OCI-M2 (cell line): ENCODE measurements at regions not wholly inside any gene's neighbourhood (a gene's known extent, or its start where the extent isn't known, plus 50 kb on each side); places are given as distances from the start of the nearest gene placed in this dataset.

Source experiments
- DNase-seq: peaks from one replicate; lab custom pipeline; 2025; ENCODE audit not compliant: unreplicated experiment; lab: John Stamatoyannopoulos, UW

- no peak for DNase-seq
Measured at GRCh38 chr2:16466133-16466820, 199.4 kb downstream of the CYRIA start.

GRCh38 chr2:16464641-16465040 is 201.0 kb downstream of the CYRIA start:
- no peak for DNase-seq

- DNase-seq: no peak
Measured at GRCh38 chr2:16462958-16463357, 202.7 kb downstream of the CYRIA start.

GRCh38 chr2:16461672-16462071 is 204.0 kb downstream of the CYRIA start:
- DNase-seq: no peak

GRCh38 chr2:16459606-16460005 is 206.0 kb downstream of the CYRIA start:
- no peak for DNase-seq

- no peak for DNase-seq
Measured at GRCh38 chr2:16454621-16455020, 211.0 kb downstream of the CYRIA start.

- no peak for DNase-seq
Measured at GRCh38 chr2:16452123-16452522, 213.5 kb downstream of the CYRIA start.

- no peak for DNase-seq
Measured at GRCh38 chr2:16446706-16447105, 218.9 kb downstream of the CYRIA start.

GRCh38 chr2:16442971-16443370 is 222.7 kb downstream of the CYRIA start:
- no peak for DNase-seq

- no peak for DNase-seq
Measured at GRCh38 chr2:16441431-16441830, 224.2 kb downstream of the CYRIA start.

GRCh38 chr2:16440898-16441297 is 224.7 kb downstream of the CYRIA start:
- no peak for DNase-seq

- DNase-seq: peak; percentile 64
Measured at GRCh38 chr2:16438613-16439321, 226.9 kb downstream of the CYRIA start.

- no peak for DNase-seq
Measured at GRCh38 chr2:16437189-16437588, 228.4 kb downstream of the CYRIA start.

- DNase-seq: no peak
Measured at GRCh38 chr2:16434393-16434792, 231.2 kb downstream of the CYRIA start.

GRCh38 chr2:16430846-16431245 is 234.8 kb downstream of the CYRIA start:
- no peak for DNase-seq

- DNase-seq: no peak
Measured at GRCh38 chr2:16429431-16430145, 236.0 kb downstream of the CYRIA start.

- no peak for DNase-seq
Measured at GRCh38 chr2:16429002-16429401, 236.6 kb downstream of the CYRIA start.

GRCh38 chr2:16425462-16426336 is 239.9 kb downstream of the CYRIA start:
- DNase-seq: no peak

GRCh38 chr2:16420421-16420820 is 245.2 kb downstream of the CYRIA start:
- DNase-seq: no peak

- DNase-seq: no peak
Measured at GRCh38 chr2:16417726-16418125, 247.9 kb downstream of the CYRIA start.

GRCh38 chr2:16416651-16417050 is 249.0 kb downstream of the CYRIA start:
- DNase-seq: no peak
